BE2C (cell line): ENCODE measurements at regions not wholly inside any gene's neighbourhood (a gene's known extent, or its start where the extent isn't known, plus 50 kb on each side); places are given as distances from the start of the nearest gene placed in this dataset.

Source experiments
- DNase-seq: peaks from one replicate; pipeline ENCODE4 v3.0.0-alpha.2; 2020
- H3K27me3 ChIP-seq: fragments of 250-450 bp; sonication (Bioruptor Pico); 2 replicates; pipeline ENCODE4 v1.5.1; 2020; ENCODE audit warnings: mild to moderate bottlenecking
- H3K36me3 ChIP-seq: fragments of 250-450 bp; sonication (Bioruptor Pico); 2 replicates; pipeline ENCODE4 v1.5.1; 2020; ENCODE audit warnings: mild to moderate bottlenecking
- H3K4me1 ChIP-seq: fragments of 250-450 bp; sonication (Bioruptor Pico); 2 replicates; pipeline ENCODE4 v1.5.1; 2020
- H3K4me3 ChIP-seq: 2 replicates; pipeline ENCODE4 v1.5.1; 2011; ENCODE audit warnings: low read depth, low read length
- H3K9me3 ChIP-seq: fragments of 250-450 bp; sonication (Bioruptor Pico); 2 replicates; pipeline ENCODE4 v1.5.1; 2020
- TF ChIP-seq, protein P1 (sequence below): IDR thresholded peaks from 2 replicates; pipeline ENCODE4 v1.5.1; 2012; ENCODE audit warnings: mild to moderate bottlenecking, low read depth, low read length

DNA sequence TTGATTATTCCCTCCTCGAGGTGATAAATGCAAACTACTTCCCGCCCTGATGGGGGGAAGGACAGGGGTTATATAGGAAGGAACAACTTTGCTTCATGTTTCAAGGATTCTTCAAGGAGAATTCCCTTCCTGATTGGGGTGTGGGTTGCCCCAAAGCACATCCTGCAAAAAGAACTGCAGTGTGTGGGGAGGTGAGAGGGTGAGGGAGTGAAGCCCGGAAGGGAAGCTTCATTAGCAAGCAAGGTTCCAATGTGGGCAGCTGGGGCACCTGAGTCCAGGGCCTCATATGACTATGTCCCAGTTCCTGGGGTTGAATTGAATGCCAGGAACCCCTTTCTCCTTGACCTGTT lies 326.0 kb downstream of the MN1 start:
- H3K36me3 ChIP-seq: no peaks in the 10 kb centered on the region
- no peak overlapping the region for H3K4me3 ChIP-seq
- no peaks in the 10 kb centered on the region for H3K9me3 ChIP-seq
- no peak for DNase-seq
- 0 out of 2 replicates have a peak, but pooled peaks cover 6% of the 10 kb centered on the region for H3K27me3 ChIP-seq
- TF ChIP-seq, protein P1, sequence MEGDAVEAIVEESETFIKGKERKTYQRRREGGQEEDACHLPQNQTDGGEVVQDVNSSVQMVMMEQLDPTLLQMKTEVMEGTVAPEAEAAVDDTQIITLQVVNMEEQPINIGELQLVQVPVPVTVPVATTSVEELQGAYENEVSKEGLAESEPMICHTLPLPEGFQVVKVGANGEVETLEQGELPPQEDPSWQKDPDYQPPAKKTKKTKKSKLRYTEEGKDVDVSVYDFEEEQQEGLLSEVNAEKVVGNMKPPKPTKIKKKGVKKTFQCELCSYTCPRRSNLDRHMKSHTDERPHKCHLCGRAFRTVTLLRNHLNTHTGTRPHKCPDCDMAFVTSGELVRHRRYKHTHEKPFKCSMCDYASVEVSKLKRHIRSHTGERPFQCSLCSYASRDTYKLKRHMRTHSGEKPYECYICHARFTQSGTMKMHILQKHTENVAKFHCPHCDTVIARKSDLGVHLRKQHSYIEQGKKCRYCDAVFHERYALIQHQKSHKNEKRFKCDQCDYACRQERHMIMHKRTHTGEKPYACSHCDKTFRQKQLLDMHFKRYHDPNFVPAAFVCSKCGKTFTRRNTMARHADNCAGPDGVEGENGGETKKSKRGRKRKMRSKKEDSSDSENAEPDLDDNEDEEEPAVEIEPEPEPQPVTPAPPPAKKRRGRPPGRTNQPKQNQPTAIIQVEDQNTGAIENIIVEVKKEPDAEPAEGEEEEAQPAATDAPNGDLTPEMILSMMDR: no peak
- H3K4me1 ChIP-seq: no peaks in the 10 kb centered on the region

DNA sequence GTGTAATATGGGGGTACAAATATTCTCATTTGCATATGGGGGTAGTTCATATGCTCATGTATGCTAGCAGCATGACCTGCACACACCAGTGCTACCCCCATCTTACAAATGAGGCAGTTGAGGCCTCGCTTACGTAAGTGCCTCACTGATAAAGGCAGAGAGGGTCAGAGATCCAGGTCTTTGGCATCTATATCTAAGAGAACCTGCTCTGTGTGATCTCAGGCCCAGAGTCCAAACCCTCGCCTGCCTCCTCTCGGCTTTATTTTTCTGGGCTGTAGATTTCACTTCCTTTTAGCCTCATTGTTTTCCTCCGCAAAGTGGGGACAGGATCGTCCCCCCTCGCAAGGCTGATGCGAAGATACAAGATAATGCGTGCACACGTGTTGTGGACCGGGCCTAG lies 325.2 kb downstream of the MN1 start:
- Histone ChIP-seq H3K9me3 (no peaks in the 10 kb centered on the region), H3K36me3 (no peaks in the 10 kb centered on the region), H3K4me1 (no peaks in the 10 kb centered on the region), H3K27me3 (0 out of 2 replicates have a peak, but pooled peaks cover 8% of the 10 kb centered on the region), H3K4me3 (no peak overlapping the region)
- DNase-seq: no peak
- TF ChIP-seq, protein P1: no peak

DNA sequence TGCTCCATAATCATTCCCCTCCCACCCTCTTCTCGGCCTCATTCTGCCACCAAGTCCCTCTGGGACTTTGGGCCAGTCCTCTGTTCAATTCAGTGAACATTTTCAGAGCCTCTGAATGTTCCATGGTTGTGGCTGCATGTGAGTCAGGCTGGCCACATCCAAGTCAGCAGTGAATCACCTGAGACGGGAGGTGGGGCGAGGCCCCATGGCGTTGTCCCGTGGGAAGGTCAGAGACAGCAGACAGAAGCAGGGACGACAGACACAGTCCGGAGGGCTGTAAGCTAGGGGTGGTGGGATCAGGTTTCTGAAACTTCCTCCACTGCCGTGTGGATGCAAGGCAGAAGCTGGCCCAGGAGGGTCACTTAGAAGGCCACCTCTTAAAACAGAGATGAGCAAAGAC lies 324.8 kb downstream of the MN1 start:
- Histone ChIP-seq H3K4me3 (no peak overlapping the region), H3K27me3 (0 out of 2 replicates have a peak, but pooled peaks cover 13% of the 10 kb centered on the region), H3K4me1 (no peaks in the 10 kb centered on the region), H3K36me3 (no peaks in the 10 kb centered on the region), H3K9me3 (no peaks in the 10 kb centered on the region)
- TF ChIP-seq, protein P1: no peak
- DNase-seq: no peak

DNA sequence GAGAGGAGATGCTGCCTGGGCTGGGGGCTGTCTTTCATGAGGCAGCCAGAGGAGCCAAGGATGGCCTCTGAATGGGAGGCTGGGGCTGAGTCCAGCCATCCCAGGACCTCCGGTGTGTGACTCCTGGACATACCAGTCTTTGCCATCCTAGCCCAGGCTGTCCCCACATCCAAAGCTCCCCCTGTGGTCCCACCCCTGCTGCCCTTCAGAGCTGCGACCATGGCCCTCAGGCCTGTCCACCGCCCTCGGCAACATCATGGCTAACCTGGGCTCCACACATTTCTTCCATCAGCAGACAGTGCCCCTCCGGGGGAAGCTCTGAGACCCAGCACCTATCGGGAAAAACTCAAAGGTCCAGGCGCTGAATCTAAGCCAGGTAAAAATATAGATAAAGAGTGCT lies 324.4 kb downstream of the MN1 start:
- H3K4me1 ChIP-seq: no peaks in the 10 kb centered on the region
- no peak for DNase-seq
- 0 out of 2 replicates have a peak, but pooled peaks cover 14% of the 10 kb centered on the region for H3K27me3 ChIP-seq
- TF ChIP-seq, protein P1: no peak
- no peaks in the 10 kb centered on the region for H3K36me3 ChIP-seq
- no peaks in the 10 kb centered on the region for H3K9me3 ChIP-seq
- no peak overlapping the region for H3K4me3 ChIP-seq

DNA sequence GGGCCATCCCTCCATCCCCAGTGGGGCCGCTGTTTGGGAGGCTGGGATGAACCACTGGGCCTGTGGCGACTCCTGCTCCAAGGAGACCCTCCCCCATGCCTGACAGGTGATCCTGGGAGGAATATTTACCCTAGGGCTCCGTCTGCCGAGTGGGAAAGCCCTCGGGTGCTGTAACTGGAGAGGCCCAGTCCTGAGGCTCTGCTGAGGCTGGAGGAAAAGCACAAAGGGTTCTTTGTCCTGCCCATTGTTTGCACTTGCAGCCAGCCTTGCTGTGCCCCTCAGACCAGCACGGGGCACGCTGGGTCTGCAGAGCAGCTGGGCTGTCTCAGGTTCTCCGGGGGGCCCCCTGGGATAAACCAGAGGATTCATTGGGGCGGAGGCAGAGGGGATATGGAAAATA lies 321.1 kb downstream of the MN1 start:
- H3K9me3 ChIP-seq: no peaks in the 10 kb centered on the region
- 0 out of 2 replicates have a peak, but pooled peaks cover 14% of the 10 kb centered on the region for H3K27me3 ChIP-seq
- H3K36me3 ChIP-seq: no peaks in the 10 kb centered on the region
- H3K4me1 ChIP-seq: no peaks in the 10 kb centered on the region
- TF ChIP-seq, protein P1: no peak
- H3K4me3 ChIP-seq: no peak overlapping the region
- no peak for DNase-seq

DNA sequence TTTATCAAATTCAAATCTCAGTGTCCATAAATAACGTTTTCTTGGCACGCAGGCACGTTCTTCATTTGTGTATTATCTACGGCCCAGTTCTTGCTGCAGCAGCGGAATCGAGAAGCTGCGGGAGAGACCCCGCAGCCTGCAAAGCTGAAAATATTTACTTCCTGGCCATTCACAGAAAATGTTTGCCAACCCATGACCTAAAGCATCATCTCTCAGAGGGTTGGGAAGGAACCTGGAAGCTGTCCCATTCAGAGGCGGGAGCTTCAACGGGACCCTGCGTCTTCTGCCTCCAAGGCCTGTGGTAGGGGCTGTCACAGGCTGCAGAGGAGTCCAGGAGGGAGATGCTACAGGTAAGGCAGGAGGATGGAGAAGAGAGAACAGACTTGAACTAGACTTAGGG lies 319.2 kb downstream of the MN1 start:
- H3K4me1 ChIP-seq: no peaks in the 10 kb centered on the region
- TF ChIP-seq, protein P1: no peak
- 0 out of 2 replicates have a peak, but pooled peaks cover 14% of the 10 kb centered on the region for H3K27me3 ChIP-seq
- no peak overlapping the region for H3K4me3 ChIP-seq
- DNase-seq: no peak
- no peaks in the 10 kb centered on the region for H3K9me3 ChIP-seq
- H3K36me3 ChIP-seq: no peaks in the 10 kb centered on the region
